ENCODE measurements at regions not wholly inside any gene's neighbourhood (a gene's known extent, or its start where the extent isn't known, plus 50 kb on each side); places are given as distances from the start of the nearest gene placed in this dataset.

DNA sequence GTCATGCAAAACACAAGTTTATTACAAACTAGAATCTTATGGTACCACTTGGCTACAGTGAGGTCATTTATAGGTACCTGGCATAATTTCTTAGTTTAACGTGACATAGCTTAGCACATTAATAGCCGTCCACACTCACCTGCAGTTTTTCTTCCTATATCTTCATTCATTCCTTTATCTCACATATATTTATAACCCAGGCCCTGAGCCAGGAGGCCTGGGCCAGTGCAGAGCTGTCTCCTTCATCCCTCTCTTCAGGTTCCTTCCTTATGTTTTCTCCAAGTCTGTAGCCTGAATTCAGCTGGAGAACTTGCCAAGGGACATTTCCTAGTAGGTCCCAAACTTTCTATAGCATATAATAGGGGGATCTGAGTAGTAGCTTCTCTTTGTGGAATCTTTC is 367.9 kb upstream of the SGCD start:
- TF ChIP-seq, protein P1, sequence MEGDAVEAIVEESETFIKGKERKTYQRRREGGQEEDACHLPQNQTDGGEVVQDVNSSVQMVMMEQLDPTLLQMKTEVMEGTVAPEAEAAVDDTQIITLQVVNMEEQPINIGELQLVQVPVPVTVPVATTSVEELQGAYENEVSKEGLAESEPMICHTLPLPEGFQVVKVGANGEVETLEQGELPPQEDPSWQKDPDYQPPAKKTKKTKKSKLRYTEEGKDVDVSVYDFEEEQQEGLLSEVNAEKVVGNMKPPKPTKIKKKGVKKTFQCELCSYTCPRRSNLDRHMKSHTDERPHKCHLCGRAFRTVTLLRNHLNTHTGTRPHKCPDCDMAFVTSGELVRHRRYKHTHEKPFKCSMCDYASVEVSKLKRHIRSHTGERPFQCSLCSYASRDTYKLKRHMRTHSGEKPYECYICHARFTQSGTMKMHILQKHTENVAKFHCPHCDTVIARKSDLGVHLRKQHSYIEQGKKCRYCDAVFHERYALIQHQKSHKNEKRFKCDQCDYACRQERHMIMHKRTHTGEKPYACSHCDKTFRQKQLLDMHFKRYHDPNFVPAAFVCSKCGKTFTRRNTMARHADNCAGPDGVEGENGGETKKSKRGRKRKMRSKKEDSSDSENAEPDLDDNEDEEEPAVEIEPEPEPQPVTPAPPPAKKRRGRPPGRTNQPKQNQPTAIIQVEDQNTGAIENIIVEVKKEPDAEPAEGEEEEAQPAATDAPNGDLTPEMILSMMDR (IDR thresholded peaks at IDR 0.05 in 2 of 3, conservative IDR thresholded peaks at IDR 0.05 in 1 of 3; ENCODE audit: borderline replicate concordance in 1 of 3, insufficient read depth in 1 of 3, low read depth in 2 of 3, low read length in 2 of 3) = no peak
- TF ChIP-seq TCF7L2 (IDR thresholded peaks at IDR 0.05; ENCODE audit: borderline replicate concordance, extremely low read depth, insufficient read depth, insufficient read length) (no peak), EZH2 (IDR thresholded peaks at IDR 0.05) (no peak), POLR2A (IDR thresholded peaks at IDR 0.05; ENCODE audit: borderline replicate concordance, extremely low read depth, insufficient read depth, insufficient read length) (no peak), CEBPB (IDR thresholded peaks at IDR 0.05; ENCODE audit: low read depth) (no peak), POLR2AphosphoS5 (IDR thresholded peaks at IDR 0.05; ENCODE audit: low read depth, low read length) (no peak), JUND (IDR thresholded peaks at IDR 0.05) (no peak), CBX3 (IDR thresholded peaks at IDR 0.05; ENCODE audit: low read depth) (no peak), EGR1 (IDR thresholded peaks at IDR 0.05; ENCODE audit: low read depth) (no peak), SP1 (IDR thresholded peaks at IDR 0.05; ENCODE audit: low read depth) (no peak), SIN3A (IDR thresholded peaks at IDR 0.05; ENCODE audit: low read depth) (no peak)
- TF ChIP-seq, protein P2, sequence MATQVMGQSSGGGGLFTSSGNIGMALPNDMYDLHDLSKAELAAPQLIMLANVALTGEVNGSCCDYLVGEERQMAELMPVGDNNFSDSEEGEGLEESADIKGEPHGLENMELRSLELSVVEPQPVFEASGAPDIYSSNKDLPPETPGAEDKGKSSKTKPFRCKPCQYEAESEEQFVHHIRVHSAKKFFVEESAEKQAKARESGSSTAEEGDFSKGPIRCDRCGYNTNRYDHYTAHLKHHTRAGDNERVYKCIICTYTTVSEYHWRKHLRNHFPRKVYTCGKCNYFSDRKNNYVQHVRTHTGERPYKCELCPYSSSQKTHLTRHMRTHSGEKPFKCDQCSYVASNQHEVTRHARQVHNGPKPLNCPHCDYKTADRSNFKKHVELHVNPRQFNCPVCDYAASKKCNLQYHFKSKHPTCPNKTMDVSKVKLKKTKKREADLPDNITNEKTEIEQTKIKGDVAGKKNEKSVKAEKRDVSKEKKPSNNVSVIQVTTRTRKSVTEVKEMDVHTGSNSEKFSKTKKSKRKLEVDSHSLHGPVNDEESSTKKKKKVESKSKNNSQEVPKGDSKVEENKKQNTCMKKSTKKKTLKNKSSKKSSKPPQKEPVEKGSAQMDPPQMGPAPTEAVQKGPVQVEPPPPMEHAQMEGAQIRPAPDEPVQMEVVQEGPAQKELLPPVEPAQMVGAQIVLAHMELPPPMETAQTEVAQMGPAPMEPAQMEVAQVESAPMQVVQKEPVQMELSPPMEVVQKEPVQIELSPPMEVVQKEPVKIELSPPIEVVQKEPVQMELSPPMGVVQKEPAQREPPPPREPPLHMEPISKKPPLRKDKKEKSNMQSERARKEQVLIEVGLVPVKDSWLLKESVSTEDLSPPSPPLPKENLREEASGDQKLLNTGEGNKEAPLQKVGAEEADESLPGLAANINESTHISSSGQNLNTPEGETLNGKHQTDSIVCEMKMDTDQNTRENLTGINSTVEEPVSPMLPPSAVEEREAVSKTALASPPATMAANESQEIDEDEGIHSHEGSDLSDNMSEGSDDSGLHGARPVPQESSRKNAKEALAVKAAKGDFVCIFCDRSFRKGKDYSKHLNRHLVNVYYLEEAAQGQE (IDR thresholded peaks at IDR 0.05; ENCODE audit: low read depth) = no peak
- TF ChIP-seq, protein P3, sequence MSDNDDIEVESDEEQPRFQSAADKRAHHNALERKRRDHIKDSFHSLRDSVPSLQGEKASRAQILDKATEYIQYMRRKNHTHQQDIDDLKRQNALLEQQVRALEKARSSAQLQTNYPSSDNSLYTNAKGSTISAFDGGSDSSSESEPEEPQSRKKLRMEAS (IDR thresholded peaks at IDR 0.05) = no peak
- TF ChIP-seq, protein P4, sequence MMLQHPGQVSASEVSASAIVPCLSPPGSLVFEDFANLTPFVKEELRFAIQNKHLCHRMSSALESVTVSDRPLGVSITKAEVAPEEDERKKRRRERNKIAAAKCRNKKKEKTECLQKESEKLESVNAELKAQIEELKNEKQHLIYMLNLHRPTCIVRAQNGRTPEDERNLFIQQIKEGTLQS (IDR thresholded peaks at IDR 0.05) = no peak
